Liver (tissue), 3 donors: ENCODE measurements at regions not wholly inside any gene's neighbourhood (a gene's known extent, or its start where the extent isn't known, plus 50 kb on each side); places are given as distances from the start of the nearest gene placed in this dataset.

Experiments
- EGR1 ChIP-seq, 2 donors: IDR thresholded peaks; 2 replicates each; pipeline ENCODE4 v1.6.1; 2016 to 2018; ENCODE audit warnings: antibody characterized with exemption in 2 of 2, low read depth in 2 of 2
- FOXA1 ChIP-seq: IDR thresholded peaks from 2 replicates; pipeline ENCODE4 v1.6.1; 2016; ENCODE audit warnings: antibody characterized with exemption
- FOXA2 ChIP-seq: IDR thresholded peaks from 2 replicates; pipeline ENCODE4 v1.6.1; 2016; ENCODE audit warnings: antibody characterized with exemption
- GABPA ChIP-seq, 2 donors: IDR thresholded peaks in 1 of 2; conservative IDR thresholded peaks in 1 of 2; 2 replicates each; pipeline ENCODE4 v1.6.1; 2016; ENCODE audit warnings: antibody characterized with exemption in 2 of 2, mild to moderate bottlenecking in 1 of 2, moderate library complexity in 1 of 2
- JUND ChIP-seq, 2 donors: IDR thresholded peaks; 2 replicates each; pipeline ENCODE4 v1.6.1; 2016; ENCODE audit warnings: antibody characterized with exemption in 2 of 2
- RAD21 ChIP-seq, 2 donors: IDR thresholded peaks; 2 replicates each; pipeline ENCODE4 v1.6.1; 2016; ENCODE audit warnings: antibody characterized with exemption in 2 of 2, mild to moderate bottlenecking in 2 of 2
- TAF1 ChIP-seq: conservative IDR thresholded peaks from 2 replicates; pipeline ENCODE4 v1.6.1; 2016; ENCODE audit warnings: antibody characterized with exemption, mild to moderate bottlenecking
- YY1 ChIP-seq: IDR thresholded peaks from 2 replicates; pipeline ENCODE4 v1.6.1; 2016; ENCODE audit warnings: antibody characterized with exemption, mild to moderate bottlenecking
- TF ChIP-seq, protein P1 (sequence below): fragments of 150-350 bp; IDR thresholded peaks from 2 replicates; pipeline ENCODE4 v1.5.1; 2017; ENCODE audit warnings: improper control_type of control experiment, low read depth, low read length; ENCODE audit not compliant: missing input control
- TF ChIP-seq, protein P2 (sequence below): IDR thresholded peaks from 2 replicates; pipeline ENCODE4 v1.6.1; 2016; ENCODE audit warnings: antibody characterized with exemption, mild to moderate bottlenecking
- TF ChIP-seq, protein P3 (sequence below): IDR thresholded peaks from 2 replicates; pipeline ENCODE4 v1.6.1; 2016; ENCODE audit warnings: antibody characterized with exemption
- TF ChIP-seq, protein P4 (sequence below): IDR thresholded peaks from 2 replicates; pipeline ENCODE4 v1.6.1; 2016; ENCODE audit warnings: antibody characterized with exemption
- TF ChIP-seq, protein P5 (sequence below): IDR thresholded peaks from 2 replicates; pipeline ENCODE4 v1.6.1; 2016; ENCODE audit warnings: antibody characterized with exemption
- donor health status: healthy.
- donor health status: healthy.

DNA sequence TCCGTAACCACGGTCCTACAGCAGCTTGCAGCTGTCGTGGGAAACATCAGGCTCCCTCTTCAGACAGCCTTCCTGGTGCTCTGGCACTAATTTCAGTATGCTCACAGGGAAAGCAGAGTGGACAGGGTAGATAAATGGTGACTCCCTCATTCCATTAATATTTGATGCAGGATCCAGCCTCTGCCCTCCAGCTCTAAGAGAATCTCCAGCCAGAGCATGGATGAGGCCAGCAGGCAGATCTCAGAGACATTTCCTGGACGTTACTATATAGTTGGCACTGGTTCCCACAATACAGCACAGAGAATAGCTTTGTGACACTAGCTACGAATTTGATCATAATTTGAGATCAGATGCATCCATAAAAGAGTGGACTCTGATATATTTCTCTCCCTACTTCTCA, 341.4 kb downstream of the LIG4 start:
- TF ChIP-seq, protein P1, sequence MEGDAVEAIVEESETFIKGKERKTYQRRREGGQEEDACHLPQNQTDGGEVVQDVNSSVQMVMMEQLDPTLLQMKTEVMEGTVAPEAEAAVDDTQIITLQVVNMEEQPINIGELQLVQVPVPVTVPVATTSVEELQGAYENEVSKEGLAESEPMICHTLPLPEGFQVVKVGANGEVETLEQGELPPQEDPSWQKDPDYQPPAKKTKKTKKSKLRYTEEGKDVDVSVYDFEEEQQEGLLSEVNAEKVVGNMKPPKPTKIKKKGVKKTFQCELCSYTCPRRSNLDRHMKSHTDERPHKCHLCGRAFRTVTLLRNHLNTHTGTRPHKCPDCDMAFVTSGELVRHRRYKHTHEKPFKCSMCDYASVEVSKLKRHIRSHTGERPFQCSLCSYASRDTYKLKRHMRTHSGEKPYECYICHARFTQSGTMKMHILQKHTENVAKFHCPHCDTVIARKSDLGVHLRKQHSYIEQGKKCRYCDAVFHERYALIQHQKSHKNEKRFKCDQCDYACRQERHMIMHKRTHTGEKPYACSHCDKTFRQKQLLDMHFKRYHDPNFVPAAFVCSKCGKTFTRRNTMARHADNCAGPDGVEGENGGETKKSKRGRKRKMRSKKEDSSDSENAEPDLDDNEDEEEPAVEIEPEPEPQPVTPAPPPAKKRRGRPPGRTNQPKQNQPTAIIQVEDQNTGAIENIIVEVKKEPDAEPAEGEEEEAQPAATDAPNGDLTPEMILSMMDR, result no peak
- TF ChIP-seq, protein P2, sequence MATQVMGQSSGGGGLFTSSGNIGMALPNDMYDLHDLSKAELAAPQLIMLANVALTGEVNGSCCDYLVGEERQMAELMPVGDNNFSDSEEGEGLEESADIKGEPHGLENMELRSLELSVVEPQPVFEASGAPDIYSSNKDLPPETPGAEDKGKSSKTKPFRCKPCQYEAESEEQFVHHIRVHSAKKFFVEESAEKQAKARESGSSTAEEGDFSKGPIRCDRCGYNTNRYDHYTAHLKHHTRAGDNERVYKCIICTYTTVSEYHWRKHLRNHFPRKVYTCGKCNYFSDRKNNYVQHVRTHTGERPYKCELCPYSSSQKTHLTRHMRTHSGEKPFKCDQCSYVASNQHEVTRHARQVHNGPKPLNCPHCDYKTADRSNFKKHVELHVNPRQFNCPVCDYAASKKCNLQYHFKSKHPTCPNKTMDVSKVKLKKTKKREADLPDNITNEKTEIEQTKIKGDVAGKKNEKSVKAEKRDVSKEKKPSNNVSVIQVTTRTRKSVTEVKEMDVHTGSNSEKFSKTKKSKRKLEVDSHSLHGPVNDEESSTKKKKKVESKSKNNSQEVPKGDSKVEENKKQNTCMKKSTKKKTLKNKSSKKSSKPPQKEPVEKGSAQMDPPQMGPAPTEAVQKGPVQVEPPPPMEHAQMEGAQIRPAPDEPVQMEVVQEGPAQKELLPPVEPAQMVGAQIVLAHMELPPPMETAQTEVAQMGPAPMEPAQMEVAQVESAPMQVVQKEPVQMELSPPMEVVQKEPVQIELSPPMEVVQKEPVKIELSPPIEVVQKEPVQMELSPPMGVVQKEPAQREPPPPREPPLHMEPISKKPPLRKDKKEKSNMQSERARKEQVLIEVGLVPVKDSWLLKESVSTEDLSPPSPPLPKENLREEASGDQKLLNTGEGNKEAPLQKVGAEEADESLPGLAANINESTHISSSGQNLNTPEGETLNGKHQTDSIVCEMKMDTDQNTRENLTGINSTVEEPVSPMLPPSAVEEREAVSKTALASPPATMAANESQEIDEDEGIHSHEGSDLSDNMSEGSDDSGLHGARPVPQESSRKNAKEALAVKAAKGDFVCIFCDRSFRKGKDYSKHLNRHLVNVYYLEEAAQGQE, result no peak
- TF ChIP-seq RAD21 (IDR thresholded peaks at IDR 0.05) (no peak), EGR1 (IDR thresholded peaks at IDR 0.05; ENCODE audit: low read depth in 2 of 2) (no peak), GABPA (IDR thresholded peaks at IDR 0.05 in 1 of 2, conservative IDR thresholded peaks at IDR 0.05 in 1 of 2) (no peak), TAF1 (no peak), YY1 (no peak), FOXA1 (no peak), FOXA2 (no peak), JUND (IDR thresholded peaks at IDR 0.05) (no peak)
- TF ChIP-seq, protein P3, sequence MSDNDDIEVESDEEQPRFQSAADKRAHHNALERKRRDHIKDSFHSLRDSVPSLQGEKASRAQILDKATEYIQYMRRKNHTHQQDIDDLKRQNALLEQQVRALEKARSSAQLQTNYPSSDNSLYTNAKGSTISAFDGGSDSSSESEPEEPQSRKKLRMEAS, result no peak
- TF ChIP-seq, protein P4, sequence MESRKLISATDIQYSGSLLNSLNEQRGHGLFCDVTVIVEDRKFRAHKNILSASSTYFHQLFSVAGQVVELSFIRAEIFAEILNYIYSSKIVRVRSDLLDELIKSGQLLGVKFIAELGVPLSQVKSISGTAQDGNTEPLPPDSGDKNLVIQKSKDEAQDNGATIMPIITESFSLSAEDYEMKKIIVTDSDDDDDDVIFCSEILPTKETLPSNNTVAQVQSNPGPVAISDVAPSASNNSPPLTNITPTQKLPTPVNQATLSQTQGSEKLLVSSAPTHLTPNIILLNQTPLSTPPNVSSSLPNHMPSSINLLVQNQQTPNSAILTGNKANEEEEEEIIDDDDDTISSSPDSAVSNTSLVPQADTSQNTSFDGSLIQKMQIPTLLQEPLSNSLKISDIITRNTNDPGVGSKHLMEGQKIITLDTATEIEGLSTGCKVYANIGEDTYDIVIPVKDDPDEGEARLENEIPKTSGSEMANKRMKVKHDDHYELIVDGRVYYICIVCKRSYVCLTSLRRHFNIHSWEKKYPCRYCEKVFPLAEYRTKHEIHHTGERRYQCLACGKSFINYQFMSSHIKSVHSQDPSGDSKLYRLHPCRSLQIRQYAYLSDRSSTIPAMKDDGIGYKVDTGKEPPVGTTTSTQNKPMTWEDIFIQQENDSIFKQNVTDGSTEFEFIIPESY, result no peak
- TF ChIP-seq, protein P5, sequence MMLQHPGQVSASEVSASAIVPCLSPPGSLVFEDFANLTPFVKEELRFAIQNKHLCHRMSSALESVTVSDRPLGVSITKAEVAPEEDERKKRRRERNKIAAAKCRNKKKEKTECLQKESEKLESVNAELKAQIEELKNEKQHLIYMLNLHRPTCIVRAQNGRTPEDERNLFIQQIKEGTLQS, result no peak
